RCC 7860 (cell line): ENCODE measurements at regions not wholly inside any gene's neighbourhood (a gene's known extent, or its start where the extent isn't known, plus 50 kb on each side); places are given as distances from the start of the nearest gene placed in this dataset.
"Not testable (repeated sequence)": the region's sequence is repeated elsewhere in the genome, so short reads cannot be mapped to it uniquely, and the experiment has no call there.

ENCODE experiments used
- DNase-seq: peaks from one replicate; pipeline ENCODE4 v3.0.0-alpha.2; 2015; ENCODE audit warnings: low spot score
- FAIRE-seq: peaks from 2 replicates; lab custom pipeline; 2012; peaks lifted over from hg19 to GRCh38; lab: Jason Lieb, UNC

DNA sequence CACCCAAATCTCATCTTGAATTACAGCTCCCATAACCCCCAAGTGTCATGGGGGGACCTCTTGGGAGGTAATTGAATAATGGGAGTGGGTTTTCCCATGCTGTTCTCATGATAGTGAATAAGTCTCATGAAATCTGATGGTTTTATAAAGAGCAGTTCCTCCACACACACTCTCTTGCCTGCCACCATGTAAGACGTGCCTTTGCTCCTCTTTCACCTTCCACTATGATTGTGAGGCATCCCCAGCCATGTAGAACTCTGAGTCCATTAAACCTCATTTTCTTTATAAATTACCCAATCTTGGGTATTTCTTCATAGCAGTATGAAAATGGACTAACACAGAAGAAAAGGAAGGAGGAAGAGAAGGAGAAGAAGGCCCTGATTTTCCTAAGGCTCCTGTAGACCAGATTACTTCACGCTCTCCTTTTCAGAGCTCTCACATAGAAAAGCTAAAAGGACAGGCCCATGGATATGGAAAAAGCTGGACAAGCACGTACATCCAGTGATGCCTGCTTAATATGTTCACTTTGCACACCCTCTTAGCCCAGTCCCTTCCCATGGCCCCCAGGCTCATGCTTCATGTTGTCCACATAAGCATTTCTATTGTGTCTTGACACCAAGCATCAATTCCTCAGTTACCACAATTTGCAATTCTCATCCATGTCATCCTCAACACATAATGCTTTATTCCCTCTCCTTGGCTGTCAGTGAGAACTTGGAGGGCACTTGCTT, 354.8 kb downstream of the CD83 start:
- no peak for FAIRE-seq
- DNase-seq: no peak

DNA sequence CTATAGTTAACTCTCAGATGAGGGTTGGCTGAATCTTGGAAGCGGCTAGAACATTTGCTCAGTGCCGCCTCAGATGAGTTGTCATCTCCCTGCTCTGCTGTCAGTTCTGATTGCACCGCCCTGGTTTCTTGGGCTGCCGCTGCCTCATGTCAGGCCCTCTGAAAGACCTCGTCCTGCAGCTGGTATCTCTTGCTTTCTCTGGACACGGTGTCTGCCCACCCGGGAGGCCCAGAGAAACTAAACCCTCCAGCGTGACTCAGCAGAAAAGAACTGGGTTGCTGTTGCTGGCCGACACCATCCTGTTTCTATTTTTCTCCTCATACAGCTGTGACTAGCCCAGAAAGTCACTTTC, 355.4 kb downstream of the CD83 start:
- DNase-seq (no peak), FAIRE-seq (no peak)

DNA sequence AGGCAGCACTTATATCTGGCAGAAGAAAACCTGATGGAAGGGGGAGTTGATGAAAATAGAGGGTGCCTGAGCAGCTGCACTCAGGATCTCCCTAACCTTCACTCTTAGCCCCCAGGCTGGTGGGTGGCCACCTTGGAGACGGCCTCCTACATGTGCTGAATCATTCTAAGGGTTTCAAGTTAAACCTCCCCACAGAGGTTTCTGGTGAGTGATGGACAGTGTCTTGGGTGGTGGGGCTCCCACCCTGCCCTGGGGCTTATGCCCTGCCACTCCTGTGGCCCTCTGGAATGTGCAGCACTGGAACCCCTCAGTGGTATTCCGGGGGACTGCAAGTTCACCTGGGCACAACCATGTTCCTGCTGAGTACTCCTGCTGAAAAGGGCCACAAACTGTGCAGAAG, 357.2 kb downstream of the CD83 start:
- DNase-seq (no peak), FAIRE-seq (no peak)

DNA sequence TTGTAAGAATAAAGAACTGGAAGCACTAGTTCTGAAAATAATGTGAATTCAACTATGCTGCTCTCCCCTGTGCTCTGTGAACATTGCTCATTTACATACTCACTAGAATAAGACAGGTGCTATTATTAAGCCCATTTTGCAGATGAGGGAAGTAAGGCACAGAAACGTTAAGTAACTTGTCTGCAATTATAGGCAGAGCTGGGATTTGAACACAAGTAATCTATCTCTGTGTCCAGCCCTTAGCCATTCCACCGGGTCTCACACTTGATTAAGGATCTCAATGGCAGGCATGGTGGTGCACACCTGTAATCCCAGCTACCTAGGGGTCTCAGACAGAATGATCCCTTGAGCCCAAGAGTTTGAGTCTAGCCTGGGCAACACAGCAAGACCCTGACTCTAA, 357.7 kb downstream of the CD83 start:
- FAIRE-seq: no peak
- no peak for DNase-seq

DNA sequence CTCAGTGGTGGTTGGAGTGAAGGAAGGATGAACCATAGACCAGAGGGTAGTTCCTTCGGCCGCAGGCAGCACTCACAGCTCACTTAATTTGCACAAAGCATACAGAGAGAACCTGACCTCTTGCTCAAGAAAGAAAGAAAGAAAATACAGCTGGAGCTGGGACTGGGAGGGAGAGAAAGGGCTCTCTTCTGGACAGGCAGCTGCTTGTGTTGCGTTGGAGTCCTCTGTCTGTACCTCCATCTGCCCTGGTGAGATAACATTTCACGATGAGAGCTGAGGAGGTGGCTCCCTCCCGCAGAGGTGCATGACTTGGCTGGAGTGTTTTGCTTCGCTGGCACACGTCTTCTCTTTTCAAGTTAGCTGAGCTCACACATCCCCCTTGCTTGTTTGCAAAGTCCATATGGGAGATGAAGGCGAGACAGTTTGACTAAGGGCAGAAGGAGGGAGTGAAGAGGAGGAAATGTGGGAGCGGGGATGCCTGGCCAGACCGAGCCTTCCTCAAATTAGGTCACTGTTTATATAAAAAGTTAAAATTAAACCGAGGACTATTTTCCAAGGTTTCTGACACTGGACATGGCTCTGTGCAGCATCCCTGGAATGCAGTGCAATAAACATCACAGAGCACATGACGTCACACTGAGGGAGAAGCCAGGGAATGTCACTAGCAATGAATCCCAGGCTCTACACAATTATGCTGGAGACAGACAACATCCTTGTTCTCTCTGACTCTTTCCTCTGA, 359.4 kb downstream of the CD83 start:
- FAIRE-seq: peak; percentile 84
- peak; percentile 94 for DNase-seq

DNA sequence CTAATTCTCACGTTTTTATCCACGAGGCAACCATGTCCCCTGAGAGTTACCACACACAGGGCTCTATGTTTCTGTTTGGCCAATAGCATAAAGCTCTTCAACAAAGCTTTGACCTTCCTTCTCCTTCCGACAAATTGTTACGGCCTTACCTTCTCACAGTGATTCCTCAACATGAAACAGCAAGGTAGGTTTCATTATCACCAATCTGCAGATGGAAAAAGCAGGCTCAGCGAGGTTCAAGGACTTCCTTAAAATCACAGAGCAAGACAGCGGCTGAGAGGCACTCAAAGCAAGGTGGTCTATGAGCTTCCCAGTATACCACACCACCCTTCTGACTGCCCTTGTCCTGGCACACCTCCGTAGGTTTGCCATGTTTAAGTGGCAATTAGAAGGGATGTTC, 360.0 kb downstream of the CD83 start:
- DNase-seq: no peak
- FAIRE-seq: no peak

DNA sequence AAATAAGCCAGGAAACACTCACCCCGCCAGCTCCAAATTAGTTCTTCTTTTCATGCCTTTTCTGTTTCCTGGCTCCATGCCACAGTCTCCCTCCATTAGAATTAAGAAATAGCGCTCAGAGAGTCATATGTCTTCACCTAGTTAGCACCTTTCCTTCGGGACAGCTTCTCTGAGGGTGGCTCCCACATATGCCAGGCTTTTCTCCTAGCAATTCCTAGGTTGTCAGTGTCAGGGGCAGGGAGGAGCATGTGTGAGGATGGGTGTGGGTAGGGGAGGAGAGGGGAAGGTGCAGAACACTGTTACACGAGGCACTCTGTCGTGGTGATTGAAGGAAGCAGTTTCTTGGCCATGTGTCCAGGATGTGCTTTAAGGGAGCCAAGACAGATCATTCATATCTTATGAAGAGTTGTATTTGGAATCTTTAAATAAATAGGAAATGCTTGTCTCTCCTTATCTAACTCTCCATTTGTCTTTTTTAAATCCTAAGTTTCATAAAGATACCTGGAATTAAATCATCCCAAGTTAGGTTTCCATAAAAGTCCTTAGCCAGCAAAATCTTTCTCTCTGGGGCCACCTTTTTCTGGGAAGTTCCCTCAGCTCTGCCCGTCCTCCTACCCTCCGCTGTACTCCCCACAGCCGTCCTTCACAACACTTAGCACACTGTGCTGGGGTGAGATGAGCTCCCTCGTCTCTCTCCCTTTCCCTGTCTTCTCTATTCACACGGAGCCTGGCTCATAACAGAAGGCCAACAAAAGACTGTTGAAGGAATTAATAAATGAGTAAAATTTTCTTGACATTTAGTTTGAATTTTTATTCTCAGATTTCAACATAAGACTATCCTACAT, 361.0 kb downstream of the CD83 start:
- FAIRE-seq (no peak), DNase-seq (no peak)

DNA sequence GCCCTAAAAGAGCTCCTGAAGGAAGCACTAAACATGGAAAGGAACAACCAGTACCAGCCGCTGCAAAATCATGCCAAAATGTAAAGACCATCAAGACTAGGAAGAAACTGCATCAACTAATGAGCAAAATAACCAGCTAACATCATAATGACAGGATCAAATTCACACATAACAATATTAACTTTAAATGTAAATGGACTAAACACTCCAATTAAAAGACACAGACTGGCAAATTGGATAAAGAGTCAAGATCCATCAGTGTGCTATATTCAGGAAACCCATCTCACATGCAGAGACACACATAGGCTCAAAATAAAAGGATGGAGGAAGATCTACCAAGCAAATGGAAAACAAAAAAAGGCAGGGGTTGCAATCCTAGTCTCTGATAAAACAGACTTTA, 364.4 kb downstream of the CD83 start:
- not testable (repeated sequence) for DNase-seq, FAIRE-seq

DNA sequence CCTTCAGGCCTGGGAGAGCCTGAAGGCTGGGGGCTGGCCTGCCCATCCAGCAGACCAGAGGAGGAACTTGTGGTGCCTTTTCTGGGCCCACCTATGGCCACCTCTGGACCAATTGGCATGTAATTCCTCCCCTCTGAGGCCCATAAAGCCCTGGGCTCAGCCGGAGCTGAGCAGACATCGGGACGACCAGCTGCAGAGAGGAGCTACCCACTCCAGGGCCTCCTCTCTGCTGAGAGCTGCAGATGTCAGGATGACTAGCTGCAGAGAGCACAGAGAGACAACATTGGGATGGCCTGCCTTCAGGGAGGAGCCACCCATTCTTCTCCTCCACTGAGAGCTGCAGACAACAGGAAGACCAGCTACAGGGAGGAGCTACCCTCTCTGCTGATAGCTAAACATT, 370.1 kb downstream of the CD83 start:
- no peak for FAIRE-seq
- no peak for DNase-seq

DNA sequence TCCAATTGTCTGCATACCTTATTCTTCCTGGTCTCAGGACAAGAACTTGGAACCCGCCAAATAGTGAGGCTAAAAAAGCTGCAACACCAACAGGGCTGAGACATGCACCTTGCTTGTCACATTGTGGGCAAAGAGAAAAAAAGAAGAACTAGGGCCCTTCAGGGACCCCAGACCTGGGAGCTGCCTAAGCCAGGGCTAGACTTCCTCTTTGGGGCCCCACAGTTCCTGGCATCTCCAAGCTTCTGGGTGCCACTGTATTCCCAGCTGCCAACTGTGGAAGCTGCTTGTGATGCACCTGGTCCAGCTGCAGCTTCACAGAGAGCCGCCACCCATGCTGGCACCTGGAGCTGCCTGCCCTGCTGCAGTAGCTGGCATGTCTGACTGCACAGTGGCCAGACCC, 370.6 kb downstream of the CD83 start:
- DNase-seq (no peak), FAIRE-seq (no peak)

DNA sequence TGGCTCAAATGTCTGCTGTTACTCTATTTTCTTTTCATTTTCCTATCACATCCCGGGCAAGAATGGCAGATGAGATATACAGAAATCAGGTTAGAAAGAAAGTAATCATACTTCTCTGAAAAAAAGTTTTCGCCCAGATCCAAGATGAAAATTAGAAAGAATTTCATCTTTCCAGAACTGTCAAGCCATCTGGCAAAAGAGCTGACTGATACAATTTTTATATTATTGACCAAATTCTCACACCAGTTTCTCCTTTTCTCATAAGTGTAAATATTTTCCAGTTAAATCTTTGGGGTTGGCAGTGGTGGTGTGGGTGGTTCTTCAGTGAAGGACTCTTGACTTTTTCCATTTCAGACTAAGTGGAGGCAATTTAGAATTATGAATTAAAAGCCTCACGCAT, 371.9 kb downstream of the CD83 start:
- DNase-seq (no peak), FAIRE-seq (no peak)

DNA sequence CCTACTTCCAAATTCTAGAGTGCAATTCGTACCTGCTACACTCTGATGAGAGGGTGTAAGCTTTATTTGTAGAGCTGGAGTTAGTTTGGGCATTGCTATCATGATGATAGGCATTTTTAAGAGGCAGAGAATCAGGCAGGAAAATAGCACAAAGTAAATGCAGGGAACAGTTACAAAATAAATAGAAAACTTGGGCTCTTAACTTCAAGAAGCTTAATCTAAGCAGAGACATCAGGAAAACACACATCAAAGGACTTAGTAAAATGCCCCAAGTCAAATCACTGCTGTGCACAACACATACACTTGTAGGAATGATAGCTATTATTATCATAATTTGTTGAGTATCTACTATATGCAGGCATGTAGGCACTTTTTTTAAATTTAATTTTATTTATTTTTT, 381.2 kb downstream of the CD83 start:
- FAIRE-seq (no peak), DNase-seq (no peak)

DNA sequence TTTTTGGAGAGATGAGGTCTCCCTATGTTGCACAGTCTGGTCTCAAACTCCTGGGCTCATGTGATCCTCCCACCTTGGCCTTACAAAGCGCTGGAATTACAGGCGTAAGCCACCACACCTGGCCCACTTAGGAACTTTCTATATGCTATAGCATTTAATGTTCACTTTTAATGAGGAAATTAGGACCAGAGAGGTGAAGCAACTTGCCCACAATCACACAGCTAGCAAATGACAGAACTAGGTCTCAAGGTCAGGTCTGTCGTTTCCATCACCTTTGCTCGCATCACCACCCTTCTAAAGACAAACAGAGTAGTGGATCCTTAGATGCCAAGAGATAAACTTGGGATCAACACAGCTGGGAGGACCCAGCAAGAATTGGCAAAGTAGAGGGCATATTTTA, 381.7 kb downstream of the CD83 start:
- no peak for FAIRE-seq

DNA sequence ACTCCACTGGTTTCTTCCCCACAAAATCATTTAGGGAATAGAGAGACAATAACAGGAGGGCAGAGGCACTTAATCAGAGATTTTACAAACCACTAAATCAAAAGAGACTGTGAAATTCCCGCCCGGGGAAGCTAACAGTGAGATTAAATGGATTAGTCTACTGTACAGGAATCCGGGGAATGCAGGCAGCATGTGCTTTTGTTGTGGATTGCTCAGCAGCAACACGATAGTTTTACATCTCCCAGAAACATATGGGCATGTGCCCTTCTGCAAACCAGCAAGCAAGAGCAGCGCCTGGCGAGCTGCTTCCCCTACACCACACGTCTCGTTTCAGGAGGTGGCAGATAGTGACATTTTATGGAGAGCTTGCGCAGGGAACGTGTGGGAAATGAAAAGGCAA, 382.3 kb downstream of the CD83 start:
- peak; percentile 95 for DNase-seq
- peak; percentile 92 for FAIRE-seq

More for the DNA sequence above, 381.7 kb downstream of the CD83 start:
- DNase-seq: no peak

DNA sequence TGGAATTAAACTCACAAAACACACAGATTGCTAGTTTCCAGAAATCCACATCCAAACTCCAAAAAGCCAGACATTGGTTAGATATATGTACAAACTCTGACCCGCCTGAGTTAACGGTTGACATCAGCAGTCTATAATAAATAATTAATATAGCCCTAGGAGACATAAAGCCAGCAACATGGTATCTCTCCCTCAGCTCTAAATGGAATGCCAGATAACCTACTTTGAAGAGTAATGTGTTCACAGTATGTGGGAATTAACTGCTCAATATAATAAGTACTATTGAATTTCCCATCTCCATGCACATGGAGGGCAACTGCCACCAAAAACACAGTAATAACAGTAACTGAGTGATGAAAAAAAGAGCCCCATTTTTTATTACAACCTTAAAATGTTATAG, 383.2 kb downstream of the CD83 start:
- FAIRE-seq: no peak

DNA sequence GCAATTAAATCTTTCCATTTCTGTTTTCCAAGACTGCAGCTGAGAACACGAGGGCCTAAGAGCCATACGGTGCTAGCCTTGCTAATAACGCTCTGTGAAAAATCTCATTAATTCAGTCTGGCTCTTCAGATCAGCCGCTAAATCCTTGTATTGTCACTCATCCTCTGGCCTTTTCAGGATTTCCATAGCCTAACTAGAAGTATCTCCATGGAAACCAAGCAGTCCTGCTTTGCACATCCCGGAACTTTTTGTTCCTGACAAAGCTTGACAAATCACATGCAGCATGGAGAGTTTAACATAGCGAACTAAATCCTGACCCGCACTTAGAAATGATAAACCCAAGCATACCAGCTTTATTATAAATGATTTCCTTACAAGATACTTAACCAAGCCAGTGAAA, 383.7 kb downstream of the CD83 start:
- FAIRE-seq (no peak), DNase-seq (no peak)

More for the DNA sequence above, 383.2 kb downstream of the CD83 start:
- DNase-seq: no peak

DNA sequence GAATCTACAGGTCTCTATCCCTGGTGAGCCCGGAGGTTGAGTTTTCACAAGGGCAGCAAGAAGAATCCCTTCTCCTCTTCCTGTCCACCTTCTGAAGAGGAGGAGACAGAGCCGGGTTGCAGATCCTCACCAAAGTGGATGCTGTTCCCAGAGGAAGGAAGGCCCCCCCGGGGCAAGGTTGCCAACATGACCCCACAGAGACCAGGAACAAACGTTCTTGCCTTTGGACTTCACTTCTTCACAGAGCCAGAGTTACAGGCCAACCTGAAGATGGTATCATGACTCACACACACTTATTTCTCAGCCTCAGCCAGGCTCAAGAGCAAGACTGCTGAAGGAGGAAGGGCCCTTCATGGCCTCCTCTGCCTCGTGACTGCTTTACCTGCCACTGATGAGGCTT, 384.3 kb downstream of the CD83 start:
- FAIRE-seq: no peak

DNA sequence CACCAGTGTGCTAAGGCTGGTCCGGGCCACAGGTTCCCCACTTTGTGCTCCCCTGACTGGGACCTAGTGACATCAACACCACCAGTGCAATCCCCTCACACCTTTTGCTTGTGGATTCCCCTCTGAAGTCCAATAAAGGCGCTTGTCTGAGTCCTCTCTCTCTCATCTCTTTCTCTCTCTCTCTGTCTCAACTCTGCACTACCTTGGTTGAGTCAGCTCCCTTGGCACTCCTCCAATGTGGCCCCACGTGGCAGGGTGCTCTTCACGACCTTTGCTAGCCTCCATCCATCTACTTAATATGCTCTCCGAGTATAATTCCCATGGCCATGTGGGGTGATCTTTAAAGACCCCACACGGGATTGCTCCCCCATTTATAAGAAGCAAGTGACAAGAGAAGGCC, 385.0 kb downstream of the CD83 start:
- FAIRE-seq (peak; percentile 33), DNase-seq (peak; percentile 74)

More for the DNA sequence above, 384.3 kb downstream of the CD83 start:
- peak; percentile 41 for DNase-seq

DNA sequence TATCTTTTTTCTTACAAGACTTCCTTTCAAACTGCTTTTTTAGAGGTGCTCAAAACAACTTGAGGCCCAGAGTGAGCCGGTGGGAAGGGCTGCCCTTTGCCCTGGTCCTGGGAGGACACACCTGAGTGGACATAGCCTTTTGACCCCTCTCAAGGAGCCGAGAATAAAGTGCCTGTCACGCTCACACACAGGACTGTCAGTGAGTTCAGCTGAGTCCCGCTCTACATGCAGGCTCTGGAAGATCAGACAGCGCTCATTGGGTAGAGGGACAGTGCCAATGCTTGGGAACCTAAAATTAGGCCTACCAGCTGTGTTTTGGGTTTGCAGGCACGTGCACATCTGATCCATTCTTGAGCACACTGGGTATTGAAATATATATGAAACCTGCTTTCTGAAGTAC, 387.8 kb downstream of the CD83 start:
- FAIRE-seq (no peak), DNase-seq (no peak)

DNA sequence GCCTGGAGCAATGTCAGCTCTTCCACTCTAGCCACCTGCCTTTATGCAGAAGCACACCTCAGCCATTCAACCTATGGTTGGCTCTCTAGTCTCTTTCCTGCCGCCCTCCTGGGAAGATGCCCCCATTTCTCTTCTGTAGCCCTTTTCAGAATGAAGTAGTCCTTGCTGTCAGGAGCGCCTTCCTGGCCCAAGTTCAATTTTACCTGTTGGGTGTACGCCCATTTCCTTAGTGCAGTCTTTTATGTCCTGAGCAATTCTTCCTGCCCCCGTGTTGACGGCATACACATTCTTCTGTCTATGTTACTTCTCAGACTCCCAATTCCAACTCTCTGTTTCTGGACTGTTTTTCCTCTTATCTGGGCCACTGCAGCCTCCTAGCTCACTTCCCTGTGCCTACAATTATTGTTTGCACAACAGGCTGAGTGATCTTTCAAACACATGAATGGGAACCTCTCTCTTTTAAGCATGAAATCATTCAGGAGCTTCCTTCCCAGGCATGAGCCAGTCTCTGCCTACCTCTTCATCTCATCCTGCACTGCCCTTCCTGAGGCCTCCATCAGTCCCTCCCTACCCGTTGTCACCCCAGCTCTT, 389.2 kb downstream of the CD83 start:
- FAIRE-seq (no peak), DNase-seq (no peak)

DNA sequence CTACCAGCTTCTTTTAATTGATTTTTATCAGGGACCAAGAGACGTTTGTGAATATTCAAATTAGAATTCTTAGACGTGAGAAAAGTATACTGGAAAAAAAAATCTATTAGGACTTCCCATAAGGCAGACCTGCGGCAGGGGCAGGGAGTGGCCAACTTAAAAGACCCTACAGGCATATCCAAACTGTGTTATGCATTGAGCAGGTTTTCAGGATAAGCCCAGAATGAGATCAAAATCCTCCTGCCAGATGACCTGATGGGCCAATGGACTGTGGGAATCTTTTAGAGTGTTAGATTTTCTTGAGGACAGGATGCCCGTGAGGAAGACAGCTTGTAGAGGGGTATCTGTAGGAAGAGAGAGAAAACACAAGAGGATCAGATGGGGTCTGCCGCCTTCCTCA, 391.5 kb downstream of the CD83 start:
- DNase-seq (no peak), FAIRE-seq (no peak)
